MM.1S (cell line): ENCODE measurements at regions not wholly inside any gene's neighbourhood (a gene's known extent, or its start where the extent isn't known, plus 50 kb on each side); places are given as distances from the start of the nearest gene placed in this dataset.

Experiments
- DNase-seq: peaks from one replicate; pipeline ENCODE4 v3.0.0-alpha.2; 2015
- H2AFZ ChIP-seq: fragments of 300-600 bp; sonication (generic); 2 replicates; pipeline ENCODE4 v1.6.0; 2016; ENCODE audit warnings: antibody characterized with exemption, low read length
- H3F3A ChIP-seq: fragments of 300-600 bp; sonication (generic); 2 replicates; pipeline ENCODE4 v1.6.1; 2016; ENCODE audit warnings: mild to moderate bottlenecking, antibody characterized with exemption, low read length, moderate library complexity, mixed read lengths; ENCODE audit not compliant: insufficient read depth
- H3K27ac ChIP-seq: fragments of 300-600 bp; sonication (generic); 2 replicates; pipeline ENCODE4 v1.5.1; 2016; ENCODE audit warnings: mild to moderate bottlenecking, low read length
- H3K27me3 ChIP-seq: fragments of 300-600 bp; sonication (generic); replicated peaks from 2 replicates; pipeline ENCODE4 v1.6.0; 2016; ENCODE audit warnings: low read length; ENCODE audit not compliant: insufficient read depth
- H3K36me3 ChIP-seq: fragments of 300-600 bp; sonication (generic); replicated peaks from 2 replicates; pipeline ENCODE4 v1.6.1; 2016; ENCODE audit warnings: mild to moderate bottlenecking, low read length, mixed read lengths; ENCODE audit not compliant: insufficient read depth
- H3K4me1 ChIP-seq: fragments of 300-600 bp; sonication (generic); 2 replicates; pipeline ENCODE4 v1.6.1; 2016; ENCODE audit warnings: low read length, mixed read lengths
- H3K4me2 ChIP-seq: fragments of 300-600 bp; sonication (generic); 2 replicates; pipeline ENCODE4 v1.6.0; 2016; ENCODE audit warnings: low read depth, low read length
- H3K4me3 ChIP-seq: fragments of 300-600 bp; sonication (generic); 2 replicates; pipeline ENCODE4 v1.5.1; 2016; ENCODE audit warnings: low read length, mixed read lengths
- H3K79me2 ChIP-seq: fragments of 300-600 bp; sonication (generic); 2 replicates; pipeline ENCODE4 v1.6.1; 2016; ENCODE audit warnings: mixed run types, low read length, mixed read lengths
- H3K9ac ChIP-seq: fragments of 300-600 bp; sonication (generic); 2 replicates; pipeline ENCODE4 v1.6.1; 2016; ENCODE audit warnings: low read length, mixed read lengths
- H3K9me2 ChIP-seq: fragments of 300-600 bp; sonication (generic); replicated peaks from 2 replicates; pipeline ENCODE4 v1.6.1; 2016; ENCODE audit warnings: mild to moderate bottlenecking, low read length, mixed read lengths; ENCODE audit not compliant: insufficient read depth
- H3K9me3 ChIP-seq: fragments of 300-600 bp; sonication (generic); replicated peaks from 2 replicates; pipeline ENCODE4 v1.6.1; 2016; ENCODE audit warnings: mild to moderate bottlenecking, low read length, mixed read lengths; ENCODE audit not compliant: insufficient read depth
- H4K20me1 ChIP-seq: fragments of 300-600 bp; sonication (generic); 2 replicates; pipeline ENCODE4 v1.6.1; 2016; ENCODE audit warnings: mild to moderate bottlenecking, low read length, moderate library complexity, mixed read lengths; ENCODE audit not compliant: insufficient read depth
- CTCF ChIP-seq: fragments of 300-600 bp; sonication (generic); IDR thresholded peaks from 2 replicates; pipeline ENCODE4 v1.5.1; 2016; ENCODE audit warnings: antibody characterized with exemption, low read length, mixed read lengths
- EZH2 ChIP-seq: fragments of 300-600 bp; sonication (generic); optimal IDR thresholded peaks from 2 replicates; pipeline ENCODE3; 2017; ENCODE audit warnings: low read depth, mild to moderate bottlenecking, antibody characterized with exemption, low read length, mixed read lengths
- EZH2phosphoT487 ChIP-seq: fragments of 300-600 bp; sonication (generic); IDR thresholded peaks from 2 replicates; pipeline ENCODE4 v1.6.1; 2018; ENCODE audit warnings: antibody characterized with exemption, low read length

- DNase-seq, result no peak
- Histone ChIP-seq H3K4me2 (no peak overlapping the region), H4K20me1 (no peaks in the 10 kb centered on the region), H3K27ac (no peak overlapping the region), H3K9me3 (no peaks in the 10 kb centered on the region), H3K27me3 (peaks cover 96% of the 10 kb centered on the region), H3K4me3 (no peak overlapping the region), H3K36me3 (no peaks in the 10 kb centered on the region), H3K9me2 (no peaks in the 10 kb centered on the region), H3K79me2 (no peaks in the 10 kb centered on the region), H2AFZ (no peak overlapping the region), H3F3A (no peaks in the 10 kb centered on the region), H3K4me1 (no peaks in the 10 kb centered on the region), H3K9ac (no peak overlapping the region)
- no peak for TF ChIP-seq EZH2phosphoT487
- no peak for TF ChIP-seq EZH2
- TF ChIP-seq CTCF, result no peak
Observed at GRCh38 chr20:59471653-59472421, 132.5 kb upstream of the PHACTR3 start.

- no peaks in the 10 kb centered on the region for H3K4me1 ChIP-seq
- H3K4me3 ChIP-seq, result no peak overlapping the region
- no peaks in the 10 kb centered on the region for H3K79me2 ChIP-seq
- DNase-seq, result no peak
- H3K36me3 ChIP-seq, result no peaks in the 10 kb centered on the region
- H4K20me1 ChIP-seq, result no peaks in the 10 kb centered on the region
- no peak overlapping the region for H3K4me2 ChIP-seq
- H3K9me3 ChIP-seq, result no peaks in the 10 kb centered on the region
- H2AFZ ChIP-seq, result no peak overlapping the region
- no peaks in the 10 kb centered on the region for H3F3A ChIP-seq
- no peak overlapping the region for H3K27ac ChIP-seq
- no peaks in the 10 kb centered on the region for H3K9me2 ChIP-seq
- no peak for TF ChIP-seq CTCF
- TF ChIP-seq EZH2phosphoT487, result no peak
- no peak for TF ChIP-seq EZH2
- H3K27me3 ChIP-seq, result peaks cover 95% of the 10 kb centered on the region
- no peak overlapping the region for H3K9ac ChIP-seq
Observed at GRCh38 chr20:59473742-59474141, 130.6 kb upstream of the PHACTR3 start.

DNA sequence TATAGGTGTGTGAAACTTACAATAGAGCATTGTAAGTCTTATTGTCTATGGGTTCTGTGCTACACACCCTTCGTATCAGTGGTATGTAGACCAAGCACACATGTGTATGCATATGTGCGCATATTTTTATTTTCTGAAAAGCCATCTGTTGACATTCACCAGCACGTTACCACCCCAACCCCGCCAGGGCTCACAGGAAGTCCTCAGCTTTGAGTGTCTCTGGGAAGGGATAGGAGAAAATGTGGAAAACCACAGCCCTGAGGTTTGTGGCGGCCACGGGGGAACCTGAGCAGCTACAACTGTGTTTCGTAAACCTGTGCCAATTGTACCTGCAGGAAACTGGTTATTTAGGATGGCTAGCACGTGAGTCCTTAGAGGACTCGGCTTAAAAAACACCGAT, 123.3 kb upstream of the PHACTR3 start:
- Histone ChIP-seq H3K4me2 (no peak overlapping the region), H3K4me1 (no peaks in the 10 kb centered on the region), H3K4me3 (no peak overlapping the region), H3K9ac (no peak overlapping the region), H3K27ac (no peak overlapping the region), H3K36me3 (no peaks in the 10 kb centered on the region), H3F3A (no peaks in the 10 kb centered on the region), H4K20me1 (no peaks in the 10 kb centered on the region), H3K27me3 (peaks cover 90% of the 10 kb centered on the region), H3K79me2 (no peaks in the 10 kb centered on the region), H2AFZ (no peak overlapping the region), H3K9me3 (no peaks in the 10 kb centered on the region), H3K9me2 (no peaks in the 10 kb centered on the region)
- TF ChIP-seq EZH2, result no peak
- TF ChIP-seq CTCF, result no peak
- TF ChIP-seq EZH2phosphoT487, result no peak
- DNase-seq, result no peak
